CD4-positive, alpha-beta T cell (primary cell): ENCODE measurements at regions not wholly inside any gene's neighbourhood (a gene's known extent, or its start where the extent isn't known, plus 50 kb on each side); places are given as distances from the start of the nearest gene placed in this dataset.
"Not testable (repeated sequence)": the region's sequence is repeated elsewhere in the genome, so short reads cannot be mapped to it uniquely, and the experiment has no call there.

Experiments used
- ATAC-seq: fragments of 200-7000 bp; cut with Tn5 transposase; one replicate; pipeline ENCODE4 v1.10.0; 2022; ENCODE audit warnings: mild to moderate bottlenecking; ENCODE audit not compliant: poor library complexity
- CTCF ChIA-PET: fragments of 350-600 bp; sonication (Branson Sonifier 250); formaldehyde crosslinking; loops from one replicate; lab custom pipeline; 2021; ENCODE audit warnings: antibody characterized with exemption, inconsistent platforms; lab: Charles Lee
- POLR2A ChIA-PET: fragments of 350-600 bp; sonication (Branson Sonifier 250); formaldehyde crosslinking; loops from one replicate; lab custom pipeline; 2021; ENCODE audit warnings: antibody characterized with exemption, inconsistent platforms; lab: Charles Lee
- DNase-seq, 14 experiments: peaks; one replicate each; pipeline ENCODE4 v3.0.0-alpha.2; 2013 to 2020; ENCODE audit warnings: mixed read lengths in 2 of 14
- H3K27ac ChIP-seq, 2 donors: one replicate each; pipeline versions ENCODE4 v1.5.1 to v1.7.0; 2013; ENCODE audit warnings: low read length in 2 of 2, low read depth in 1 of 2, mild to moderate bottlenecking in 1 of 2
- H3K27me3 ChIP-seq, 2 experiments: 1 replicate in 1 of 2; 2 replicates in 1 of 2; pipeline versions ENCODE4 v1.6.1 to v1.7.0; 2013; ENCODE audit warnings: low read length in 2 of 2, control low read depth in 1 of 2, mild to moderate bottlenecking in 1 of 2, moderate library complexity in 1 of 2; ENCODE audit not compliant: insufficient read depth in 2 of 2, control insufficient read depth in 1 of 2
- H3K36me3 ChIP-seq: one replicate; pipeline ENCODE4 v1.6.1; 2013; ENCODE audit warnings: low read length, control low read depth; ENCODE audit not compliant: insufficient read depth
- H3K4me1 ChIP-seq: one replicate; pipeline ENCODE4 v1.6.1; 2013; ENCODE audit warnings: low read length, control low read depth; ENCODE audit not compliant: insufficient read depth
- H3K4me3 ChIP-seq: one replicate; pipeline ENCODE4 v1.5.1; 2013; ENCODE audit warnings: mild to moderate bottlenecking, low read length, moderate library complexity
- H3K9me3 ChIP-seq, 2 experiments: 1 replicate in 1 of 2; 2 replicates in 1 of 2; pipeline versions ENCODE4 v1.6.1 to v1.7.0; 2013; ENCODE audit warnings: low read length in 2 of 2, mild to moderate bottlenecking in 2 of 2, control low read depth in 1 of 2, moderate library complexity in 1 of 2; ENCODE audit not compliant: control insufficient read depth in 1 of 2, insufficient read depth in 1 of 2
- H3K27ac Mint-ChIP-seq: one replicate; pipeline ENCODE4 v1.8.0; 2020; ENCODE audit warnings: mixed read lengths
- H3K27me3 Mint-ChIP-seq: one replicate; pipeline ENCODE4 v1.8.0; 2021; ENCODE audit warnings: mixed read lengths
- H3K36me3 Mint-ChIP-seq: one replicate; pipeline ENCODE4 v1.8.0; 2021; ENCODE audit warnings: low read depth, mixed read lengths
- H3K4me1 Mint-ChIP-seq: one replicate; pipeline ENCODE4 v1.8.0; 2021; ENCODE audit warnings: low read depth, mixed read lengths
- H3K4me3 Mint-ChIP-seq: one replicate; pipeline ENCODE4 v1.8.0; 2020; ENCODE audit warnings: mild to moderate bottlenecking, mixed read lengths
- H3K9me3 Mint-ChIP-seq: one replicate; pipeline ENCODE4 v1.8.0; 2020; ENCODE audit warnings: mixed read lengths
- CTCF ChIP-seq: fragments of 200-600 bp; IDR thresholded peaks from one replicate; pipeline ENCODE4 v1.8.0; 2022; ENCODE audit warnings: antibody characterized with exemption, mild to moderate bottlenecking
- intact Hi-C, 2 experiments: fragments of 100-400 bp; cut with DNase I in 1 of 2; cut with micrococcal nuclease in 1 of 2; formaldehyde crosslinking; loops; one replicate each; pipeline versions ENCODE4 v1.15.1 to v1.9.0; 2023 to 2025; cut with DNase I, micrococcal nuclease

- Histone ChIP-seq H3K4me3 (no peak overlapping the region), H3K9me3 (no peaks in the 10 kb centered on the region), H3K27ac (no peak overlapping the region), H3K4me1 (no peaks in the 10 kb centered on the region), H3K27me3 (no peaks in the 10 kb centered on the region), H3K36me3 (no peaks in the 10 kb centered on the region)
- POLR2A ChIA-PET: no interaction called here
- ATAC-seq (no peak), DNase-seq (no peak)
- peaks cover 10% of the 10 kb centered on the region for H3K27me3 Mint-ChIP-seq
- TF ChIP-seq CTCF: no peak
- H3K9me3 Mint-ChIP-seq: no peaks in the 10 kb centered on the region
- H3K4me3 Mint-ChIP-seq: no peak overlapping the region
- no peak overlapping the region for H3K27ac Mint-ChIP-seq
- CTCF ChIA-PET: no interaction called here
- intact Hi-C loops: no loop called here
- H3K4me1 Mint-ChIP-seq: no peaks in the 10 kb centered on the region
- H3K36me3 Mint-ChIP-seq: no peaks in the 10 kb centered on the region
Observed at GRCh38 chr22:23481369-23481768, 98.7 kb downstream of the IGLL1 start.

- Histone ChIP-seq H3K27ac (no peak overlapping the region), H3K4me3 (no peak overlapping the region), H3K4me1 (no peaks in the 10 kb centered on the region), H3K36me3 (no peaks in the 10 kb centered on the region), H3K27me3 (no peaks in the 10 kb centered on the region), H3K9me3 (no peaks in the 10 kb centered on the region)
- Mint-ChIP-seq H3K27ac (no peak overlapping the region), H3K4me1 (no peaks in the 10 kb centered on the region), H3K36me3 (no peaks in the 10 kb centered on the region), H3K9me3 (no peaks in the 10 kb centered on the region), H3K27me3 (no peaks in the 10 kb centered on the region), H3K4me3 (no peak overlapping the region)
- no peak for DNase-seq
- intact Hi-C loops: no loop called here
- ChIA-PET CTCF (no interaction called here), POLR2A (no interaction called here)
- TF ChIP-seq CTCF: no peak
- no peak for ATAC-seq
Observed at GRCh38 chr22:23478175-23478574, 101.9 kb downstream of the IGLL1 start.

- intact Hi-C loops, ATAC-seq, H3K9me3 ChIP-seq, H3K36me3 Mint-ChIP-seq, H3K4me3 Mint-ChIP-seq, H3K4me1 ChIP-seq, H3K36me3 ChIP-seq, POLR2A ChIA-PET, DNase-seq, H3K9me3 Mint-ChIP-seq, H3K4me1 Mint-ChIP-seq, H3K27ac Mint-ChIP-seq, H3K27me3 ChIP-seq, H3K27ac ChIP-seq, H3K27me3 Mint-ChIP-seq, H3K4me3 ChIP-seq: not testable (repeated sequence)
- CTCF ChIA-PET: interaction anchor here (1.6 kb wide), 1 partner anchor 9 kb away, joined by 4 read pairs; no protein-coding TSS in a partner anchor
Observed at GRCh38 chr22:23474531-23474930, 105.6 kb downstream of the IGLL1 start.

- H3K27ac Mint-ChIP-seq: no peak overlapping the region
- H3K27me3 ChIP-seq: peaks cover 0 to 2% of the 10 kb centered on the region in 2 experiments
Observed at GRCh38 chr22:23473901-23474300, 106.2 kb downstream of the IGLL1 start.

GRCh38 chr22:23472376-23472775 lies 107.7 kb downstream of the IGLL1 start:
- H3K27ac ChIP-seq, H3K36me3 Mint-ChIP-seq, H3K27ac Mint-ChIP-seq, H3K9me3 Mint-ChIP-seq, H3K4me1 Mint-ChIP-seq, H3K27me3 ChIP-seq, CTCF ChIA-PET, H3K27me3 Mint-ChIP-seq, POLR2A ChIA-PET, ATAC-seq, DNase-seq, intact Hi-C loops, H3K4me1 ChIP-seq, H3K4me3 Mint-ChIP-seq, H3K9me3 ChIP-seq, H3K4me3 ChIP-seq, H3K36me3 ChIP-seq: not testable (repeated sequence)

More at GRCh38 chr22:23473901-23474300, 106.2 kb downstream of the IGLL1 start:
- H3K9me3 Mint-ChIP-seq: no peaks in the 10 kb centered on the region
- Histone ChIP-seq H3K27ac (no peak overlapping the region), H3K4me3 (no peak overlapping the region), H3K9me3 (no peaks in the 10 kb centered on the region), H3K4me1 (no peaks in the 10 kb centered on the region), H3K36me3 (no peaks in the 10 kb centered on the region)
- H3K4me1 Mint-ChIP-seq: no peaks in the 10 kb centered on the region
- POLR2A ChIA-PET: no interaction called here
- CTCF ChIA-PET: interaction anchor here (1.6 kb wide), 1 partner anchor 9 kb away, joined by 4 read pairs; no protein-coding TSS in a partner anchor
- DNase-seq (no peak), ATAC-seq (no peak)
- intact Hi-C loops: no loop called here
- no peaks in the 10 kb centered on the region for H3K36me3 Mint-ChIP-seq
- H3K27me3 Mint-ChIP-seq: no peaks in the 10 kb centered on the region
- no peak overlapping the region for H3K4me3 Mint-ChIP-seq
- no peak for TF ChIP-seq CTCF
